ENCODE measurements at regions not wholly inside any gene's neighbourhood (a gene's known extent, or its start where the extent isn't known, plus 50 kb on each side); places are given as distances from the start of the nearest gene placed in this dataset.

DNA sequence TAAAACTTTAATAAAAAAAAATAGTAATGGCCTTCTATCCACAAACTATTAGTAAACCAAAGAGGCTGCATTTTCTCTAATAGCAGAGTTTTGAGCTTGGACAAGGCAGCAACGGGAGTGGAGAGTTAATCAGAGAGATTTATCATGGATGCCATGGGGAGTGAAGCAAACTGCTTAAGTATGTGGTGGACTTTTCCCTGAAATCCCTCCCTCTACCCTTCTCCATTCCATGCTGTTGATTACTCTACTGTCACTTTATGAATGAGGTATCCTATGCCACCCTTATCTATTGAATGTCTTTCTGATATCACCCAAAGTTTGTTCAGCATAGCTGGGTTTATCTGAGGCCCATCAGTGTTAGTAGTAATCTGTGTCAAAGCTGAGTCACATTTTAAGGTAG is 335.6 kb upstream of the TRAM1L1 start:
- Histone ChIP-seq H4K20me1 (ENCODE audit: insufficient read depth) (no peaks in the 10 kb centered on the region), H3K4me2 (ENCODE audit: low read length) (no peak overlapping the region), H3K79me2 (ENCODE audit: insufficient read depth, low read length) (no peaks in the 10 kb centered on the region), H3K9me3 (ENCODE audit: control insufficient read depth in 1 of 2, insufficient read depth in 1 of 2, low read depth in 1 of 2, low read length in 2 of 2) (no peaks in the 10 kb centered on the region), H2AFZ (ENCODE audit: low read depth, low read length, poor library complexity, severe bottlenecking) (no peak overlapping the region), H3K27ac (ENCODE audit: low read depth, low read length) (no peak overlapping the region), H3K9ac (ENCODE audit: low read length) (no peak overlapping the region), H3K9me2 (ENCODE audit: insufficient read depth) (no peaks in the 10 kb centered on the region), H3K4me3 (replicated peaks in 1 of 2; ENCODE audit: low read depth in 1 of 2, low read length in 2 of 2) (no peak overlapping the region), H3K4me1 (ENCODE audit: control insufficient read depth in 1 of 2, insufficient read depth in 2 of 2, low read length in 2 of 2) (no peaks in the 10 kb centered on the region), H3K36me3 (ENCODE audit: control insufficient read depth in 1 of 2, insufficient read depth in 2 of 2, low read length in 2 of 2) (no peaks in the 10 kb centered on the region), H3K27me3 (ENCODE audit: insufficient read depth, low read length) (no peaks in the 10 kb centered on the region)
- no TSS peak for BruUV-seq (replicated peaks)
- no peak for ATAC-seq
- intact Hi-C loops (cut with micrococcal nuclease), result no loop called here
- no peak for DNase-seq (ENCODE audit: low read depth, low spot score)
- TF ChIP-seq POLR2AphosphoS5 (IDR thresholded peaks at IDR 0.05; ENCODE audit: low read depth, low read length) (no peak), EZH2phosphoT487 (IDR thresholded peaks at IDR 0.05; ENCODE audit: borderline replicate concordance) (no peak), SP1 (IDR thresholded peaks at IDR 0.05; ENCODE audit: low read depth) (no peak), SIN3A (IDR thresholded peaks at IDR 0.05; ENCODE audit: low read depth) (no peak), ELF1 (IDR thresholded peaks at IDR 0.05; ENCODE audit: borderline replicate concordance, low read depth) (no peak), ZFX (IDR thresholded peaks at IDR 0.05) (no peak), POLR2A (IDR thresholded peaks at IDR 0.05; ENCODE audit: borderline replicate concordance, extremely low read depth, insufficient read depth, insufficient read length) (no peak), CEBPB (IDR thresholded peaks at IDR 0.05; ENCODE audit: low read depth) (no peak), TCF7L2 (IDR thresholded peaks at IDR 0.05; ENCODE audit: borderline replicate concordance, extremely low read depth, insufficient read depth, insufficient read length) (no peak), RAD21 (IDR thresholded peaks at IDR 0.05; ENCODE audit: low read depth) (no peak), EGR1 (IDR thresholded peaks at IDR 0.05; ENCODE audit: low read depth) (no peak), SRF (IDR thresholded peaks at IDR 0.05; ENCODE audit: low read depth) (no peak), YY1 (IDR thresholded peaks at IDR 0.05; ENCODE audit: extremely low read depth, insufficient replicate concordance, low read depth, low read length) (no peak), CBX3 (IDR thresholded peaks at IDR 0.05; ENCODE audit: low read depth) (no peak)
- TF ChIP-seq, protein P1, sequence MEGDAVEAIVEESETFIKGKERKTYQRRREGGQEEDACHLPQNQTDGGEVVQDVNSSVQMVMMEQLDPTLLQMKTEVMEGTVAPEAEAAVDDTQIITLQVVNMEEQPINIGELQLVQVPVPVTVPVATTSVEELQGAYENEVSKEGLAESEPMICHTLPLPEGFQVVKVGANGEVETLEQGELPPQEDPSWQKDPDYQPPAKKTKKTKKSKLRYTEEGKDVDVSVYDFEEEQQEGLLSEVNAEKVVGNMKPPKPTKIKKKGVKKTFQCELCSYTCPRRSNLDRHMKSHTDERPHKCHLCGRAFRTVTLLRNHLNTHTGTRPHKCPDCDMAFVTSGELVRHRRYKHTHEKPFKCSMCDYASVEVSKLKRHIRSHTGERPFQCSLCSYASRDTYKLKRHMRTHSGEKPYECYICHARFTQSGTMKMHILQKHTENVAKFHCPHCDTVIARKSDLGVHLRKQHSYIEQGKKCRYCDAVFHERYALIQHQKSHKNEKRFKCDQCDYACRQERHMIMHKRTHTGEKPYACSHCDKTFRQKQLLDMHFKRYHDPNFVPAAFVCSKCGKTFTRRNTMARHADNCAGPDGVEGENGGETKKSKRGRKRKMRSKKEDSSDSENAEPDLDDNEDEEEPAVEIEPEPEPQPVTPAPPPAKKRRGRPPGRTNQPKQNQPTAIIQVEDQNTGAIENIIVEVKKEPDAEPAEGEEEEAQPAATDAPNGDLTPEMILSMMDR (IDR thresholded peaks at IDR 0.05 in 2 of 3, conservative IDR thresholded peaks at IDR 0.05 in 1 of 3; ENCODE audit: borderline replicate concordance in 1 of 3, insufficient read depth in 1 of 3, low read depth in 2 of 3, low read length in 2 of 3), result no peak
- TF ChIP-seq, protein P2, sequence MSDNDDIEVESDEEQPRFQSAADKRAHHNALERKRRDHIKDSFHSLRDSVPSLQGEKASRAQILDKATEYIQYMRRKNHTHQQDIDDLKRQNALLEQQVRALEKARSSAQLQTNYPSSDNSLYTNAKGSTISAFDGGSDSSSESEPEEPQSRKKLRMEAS (IDR thresholded peaks at IDR 0.05), result no peak
- TF ChIP-seq, protein P3, sequence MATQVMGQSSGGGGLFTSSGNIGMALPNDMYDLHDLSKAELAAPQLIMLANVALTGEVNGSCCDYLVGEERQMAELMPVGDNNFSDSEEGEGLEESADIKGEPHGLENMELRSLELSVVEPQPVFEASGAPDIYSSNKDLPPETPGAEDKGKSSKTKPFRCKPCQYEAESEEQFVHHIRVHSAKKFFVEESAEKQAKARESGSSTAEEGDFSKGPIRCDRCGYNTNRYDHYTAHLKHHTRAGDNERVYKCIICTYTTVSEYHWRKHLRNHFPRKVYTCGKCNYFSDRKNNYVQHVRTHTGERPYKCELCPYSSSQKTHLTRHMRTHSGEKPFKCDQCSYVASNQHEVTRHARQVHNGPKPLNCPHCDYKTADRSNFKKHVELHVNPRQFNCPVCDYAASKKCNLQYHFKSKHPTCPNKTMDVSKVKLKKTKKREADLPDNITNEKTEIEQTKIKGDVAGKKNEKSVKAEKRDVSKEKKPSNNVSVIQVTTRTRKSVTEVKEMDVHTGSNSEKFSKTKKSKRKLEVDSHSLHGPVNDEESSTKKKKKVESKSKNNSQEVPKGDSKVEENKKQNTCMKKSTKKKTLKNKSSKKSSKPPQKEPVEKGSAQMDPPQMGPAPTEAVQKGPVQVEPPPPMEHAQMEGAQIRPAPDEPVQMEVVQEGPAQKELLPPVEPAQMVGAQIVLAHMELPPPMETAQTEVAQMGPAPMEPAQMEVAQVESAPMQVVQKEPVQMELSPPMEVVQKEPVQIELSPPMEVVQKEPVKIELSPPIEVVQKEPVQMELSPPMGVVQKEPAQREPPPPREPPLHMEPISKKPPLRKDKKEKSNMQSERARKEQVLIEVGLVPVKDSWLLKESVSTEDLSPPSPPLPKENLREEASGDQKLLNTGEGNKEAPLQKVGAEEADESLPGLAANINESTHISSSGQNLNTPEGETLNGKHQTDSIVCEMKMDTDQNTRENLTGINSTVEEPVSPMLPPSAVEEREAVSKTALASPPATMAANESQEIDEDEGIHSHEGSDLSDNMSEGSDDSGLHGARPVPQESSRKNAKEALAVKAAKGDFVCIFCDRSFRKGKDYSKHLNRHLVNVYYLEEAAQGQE (IDR thresholded peaks at IDR 0.05; ENCODE audit: low read depth), result no peak
- TF ChIP-seq, protein P4, sequence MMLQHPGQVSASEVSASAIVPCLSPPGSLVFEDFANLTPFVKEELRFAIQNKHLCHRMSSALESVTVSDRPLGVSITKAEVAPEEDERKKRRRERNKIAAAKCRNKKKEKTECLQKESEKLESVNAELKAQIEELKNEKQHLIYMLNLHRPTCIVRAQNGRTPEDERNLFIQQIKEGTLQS (IDR thresholded peaks at IDR 0.05), result no peak
- TF ChIP-seq, protein P5, sequence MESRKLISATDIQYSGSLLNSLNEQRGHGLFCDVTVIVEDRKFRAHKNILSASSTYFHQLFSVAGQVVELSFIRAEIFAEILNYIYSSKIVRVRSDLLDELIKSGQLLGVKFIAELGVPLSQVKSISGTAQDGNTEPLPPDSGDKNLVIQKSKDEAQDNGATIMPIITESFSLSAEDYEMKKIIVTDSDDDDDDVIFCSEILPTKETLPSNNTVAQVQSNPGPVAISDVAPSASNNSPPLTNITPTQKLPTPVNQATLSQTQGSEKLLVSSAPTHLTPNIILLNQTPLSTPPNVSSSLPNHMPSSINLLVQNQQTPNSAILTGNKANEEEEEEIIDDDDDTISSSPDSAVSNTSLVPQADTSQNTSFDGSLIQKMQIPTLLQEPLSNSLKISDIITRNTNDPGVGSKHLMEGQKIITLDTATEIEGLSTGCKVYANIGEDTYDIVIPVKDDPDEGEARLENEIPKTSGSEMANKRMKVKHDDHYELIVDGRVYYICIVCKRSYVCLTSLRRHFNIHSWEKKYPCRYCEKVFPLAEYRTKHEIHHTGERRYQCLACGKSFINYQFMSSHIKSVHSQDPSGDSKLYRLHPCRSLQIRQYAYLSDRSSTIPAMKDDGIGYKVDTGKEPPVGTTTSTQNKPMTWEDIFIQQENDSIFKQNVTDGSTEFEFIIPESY (IDR thresholded peaks at IDR 0.05; ENCODE audit: extremely low read depth, insufficient replicate concordance, low read length), result no peak
- ChIA-PET POLR2A (no interaction called here), CTCF (no interaction called here), RAD21 (ENCODE audit: low non-redundant PET in 1 of 2, low total read pairs in 2 of 2, uncharacterized antibody in 2 of 2, unreplicated experiment in 2 of 2) (no interaction called here)

Measured in HCT116 (cell line).